ENCODE measurements at regions not wholly inside any gene's neighbourhood (a gene's known extent, or its start where the extent isn't known, plus 50 kb on each side); places are given as distances from the start of the nearest gene placed in this dataset.

DNA sequence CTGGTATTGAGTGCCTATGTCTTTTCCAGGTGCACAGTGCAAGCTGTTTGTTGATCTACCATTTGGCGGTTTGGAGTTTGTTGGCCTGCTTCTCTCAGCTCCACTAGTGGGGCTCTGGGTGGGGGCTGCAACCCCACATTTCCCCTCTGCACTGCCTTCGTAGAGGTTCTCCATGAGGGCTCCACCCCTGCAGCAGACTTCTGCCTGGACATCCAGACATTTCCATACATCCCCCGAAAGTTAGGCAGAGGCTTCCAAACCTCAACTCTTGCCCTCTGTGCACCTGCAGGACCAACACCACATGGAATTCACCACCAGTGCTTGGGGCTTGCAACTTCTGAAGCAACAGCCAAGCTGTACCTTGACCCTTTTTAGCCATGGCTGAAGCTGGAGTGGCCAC lies 1024.1 kb downstream of the TMTC2 start:
- H2AFZ ChIP-seq (replicated peaks; ENCODE audit: low read length, poor library complexity) = no peak overlapping the region
- dilution Hi-C loops (cut with HindIII; ENCODE audit: low sequenced_read_pairs, unreplicated experiment) (no loop called here), intact Hi-C loops (cut with micrococcal nuclease) (no loop called here), in situ Hi-C loops (cut with MboI; ENCODE audit: low sequenced_read_pairs) (no loop called here)
- H3K4ac ChIP-seq (ENCODE audit: low read depth, low read length) = no peak overlapping the region
- no peaks in the 10 kb centered on the region for H3K9me1 ChIP-seq (ENCODE audit: insufficient read depth, low read length)
- no peak overlapping the region for H4K5ac ChIP-seq (ENCODE audit: low read depth, low read length)
- peaks cover 8% of the 10 kb centered on the region for H3K9me3 ChIP-seq (ENCODE audit: control insufficient read depth, insufficient read depth, low read length)
- no peak overlapping the region for H3K4me2 ChIP-seq (ENCODE audit: low read depth, low read length)
- no peak overlapping the region for H2BK5ac ChIP-seq (ENCODE audit: low read depth, low read length, poor library complexity, severe bottlenecking)
- ChIA-PET POLR2A (ENCODE audit: unreplicated experiment) (no interaction called here), CTCF (no interaction called here)
- no peaks in the 10 kb centered on the region for H3K4me1 ChIP-seq (ENCODE audit: control insufficient read depth, insufficient read depth, low read length)
- no peak overlapping the region for H3K56ac ChIP-seq (ENCODE audit: extremely low read depth, insufficient read depth, low read length)
- H2BK15ac ChIP-seq (ENCODE audit: low read depth, low read length) = no peak overlapping the region
- BruUV-seq (replicated peaks) = no TSS peak
- no peak overlapping the region for H4K91ac ChIP-seq (ENCODE audit: insufficient read depth, low read depth, low read length)
- H3K18ac ChIP-seq (ENCODE audit: low read depth, low read length) = no peak overlapping the region
- H3K27me3 ChIP-seq (ENCODE audit: control insufficient read depth, insufficient read depth, low read length) = no peaks in the 10 kb centered on the region
- 40% methylated on average over 2 of the region's 3 CpGs; no CpG with 5 or more reads in 1 of the 2 experiments for WGBS, 2 experiments (ENCODE audit: extremely low coverage in 2 of 2, insufficient read length in 1 of 2)
- no peaks in the 10 kb centered on the region for H3K36me3 ChIP-seq (ENCODE audit: control insufficient read depth, insufficient read depth, low read length)
- no peak for TF ChIP-seq CEBPB (IDR thresholded peaks at IDR 0.05; ENCODE audit: low read depth, low read length)
- TF ChIP-seq NFE2L2 (IDR thresholded peaks at IDR 0.05; ENCODE audit: low read depth, low read length) = no peak
- no peak for TF ChIP-seq MAZ (IDR thresholded peaks at IDR 0.05; ENCODE audit: borderline replicate concordance, low read depth, low read length)
- no peak for TF ChIP-seq MAFK (IDR thresholded peaks at IDR 0.05; ENCODE audit: low read depth, low read length)
- no peak for TF ChIP-seq RFX5 (IDR thresholded peaks at IDR 0.05; ENCODE audit: low read depth, low read length)
- TF ChIP-seq BHLHE40 (IDR thresholded peaks at IDR 0.05; ENCODE audit: low read depth, low read length) = no peak
- no peak for TF ChIP-seq SMC3 (IDR thresholded peaks at IDR 0.05; ENCODE audit: low read depth, low read length)
- TF ChIP-seq, protein P1, sequence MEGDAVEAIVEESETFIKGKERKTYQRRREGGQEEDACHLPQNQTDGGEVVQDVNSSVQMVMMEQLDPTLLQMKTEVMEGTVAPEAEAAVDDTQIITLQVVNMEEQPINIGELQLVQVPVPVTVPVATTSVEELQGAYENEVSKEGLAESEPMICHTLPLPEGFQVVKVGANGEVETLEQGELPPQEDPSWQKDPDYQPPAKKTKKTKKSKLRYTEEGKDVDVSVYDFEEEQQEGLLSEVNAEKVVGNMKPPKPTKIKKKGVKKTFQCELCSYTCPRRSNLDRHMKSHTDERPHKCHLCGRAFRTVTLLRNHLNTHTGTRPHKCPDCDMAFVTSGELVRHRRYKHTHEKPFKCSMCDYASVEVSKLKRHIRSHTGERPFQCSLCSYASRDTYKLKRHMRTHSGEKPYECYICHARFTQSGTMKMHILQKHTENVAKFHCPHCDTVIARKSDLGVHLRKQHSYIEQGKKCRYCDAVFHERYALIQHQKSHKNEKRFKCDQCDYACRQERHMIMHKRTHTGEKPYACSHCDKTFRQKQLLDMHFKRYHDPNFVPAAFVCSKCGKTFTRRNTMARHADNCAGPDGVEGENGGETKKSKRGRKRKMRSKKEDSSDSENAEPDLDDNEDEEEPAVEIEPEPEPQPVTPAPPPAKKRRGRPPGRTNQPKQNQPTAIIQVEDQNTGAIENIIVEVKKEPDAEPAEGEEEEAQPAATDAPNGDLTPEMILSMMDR (conservative IDR thresholded peaks at IDR 0.05; ENCODE audit: low read depth, low read length) = no peak
- no peak for TF ChIP-seq POLR2A (IDR thresholded peaks at IDR 0.05; ENCODE audit: low read depth, low read length)
- H2BK120ac ChIP-seq (ENCODE audit: low read depth, low read length) = no peak overlapping the region
- H4K20me1 ChIP-seq (ENCODE audit: insufficient read depth, low read length) = no peaks in the 10 kb centered on the region
- H3K4me3 ChIP-seq (ENCODE audit: insufficient read depth, low read depth, low read length) = no peak overlapping the region
- H2AK9ac ChIP-seq (replicated peaks; ENCODE audit: low read depth, low read length, poor library complexity) = no peak overlapping the region
- no peak overlapping the region for H3K14ac ChIP-seq (replicated peaks; ENCODE audit: low read depth, low read length)
- no peak overlapping the region for H3K27ac ChIP-seq (ENCODE audit: insufficient read depth, low read length)
- no peak overlapping the region for H3K23ac ChIP-seq (ENCODE audit: low read depth, low read length)
- H2BK20ac ChIP-seq (ENCODE audit: low read depth, low read length) = no peak overlapping the region
- H3K79me1 ChIP-seq (ENCODE audit: low read depth in 1 of 2, low read length in 2 of 2) = no peaks in the 10 kb centered on the region
- DNase-seq (no peak), ATAC-seq (ENCODE audit: low read depth) (no peak)
- H3K9ac ChIP-seq (ENCODE audit: low read depth, low read length) = no peak overlapping the region
- no peak overlapping the region for H2AK5ac ChIP-seq (ENCODE audit: low read depth, low read length)
- no peak overlapping the region for H4K8ac ChIP-seq (ENCODE audit: low read depth in 2 of 2, low read length in 2 of 2)

Data from IMR-90 (cell line).